Loucy (cell line): ENCODE measurements at regions not wholly inside any gene's neighbourhood (a gene's known extent, or its start where the extent isn't known, plus 50 kb on each side); places are given as distances from the start of the nearest gene placed in this dataset.

Experiments used
- EZH2phosphoT487 ChIP-seq: fragments of 200-600 bp; IDR thresholded peaks from 2 replicates; pipeline ENCODE4 v1.6.1; 2018; ENCODE audit warnings: antibody characterized with exemption, mild to moderate bottlenecking, moderate library complexity, borderline replicate concordance
- TF ChIP-seq, protein P1 (sequence below): fragments of 200-600 bp; sonication (generic); conservative IDR thresholded peaks from 2 replicates; pipeline ENCODE4 v1.5.1; 2014; ENCODE audit warnings: mild to moderate bottlenecking, antibody characterized with exemption, low read length

DNA sequence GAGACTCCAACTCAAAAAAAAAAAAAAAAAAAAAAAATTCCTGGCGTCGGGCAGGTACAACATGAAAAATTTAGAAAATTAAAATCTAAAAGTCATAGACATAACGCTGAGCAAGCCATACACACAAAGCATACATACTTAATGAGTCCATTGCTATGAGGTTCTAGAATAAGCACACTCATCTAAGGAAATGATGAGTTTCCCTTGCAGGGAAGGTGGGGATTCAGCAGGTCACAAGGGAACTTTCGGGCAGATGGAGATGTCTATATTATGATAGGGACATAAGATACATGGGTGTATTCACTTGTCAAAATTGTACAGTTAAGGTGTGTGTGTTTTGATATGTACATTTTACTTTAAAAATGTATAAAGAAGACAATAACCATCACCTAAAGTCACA is 120.2 kb upstream of the LIPC start:
- TF ChIP-seq, protein P1, sequence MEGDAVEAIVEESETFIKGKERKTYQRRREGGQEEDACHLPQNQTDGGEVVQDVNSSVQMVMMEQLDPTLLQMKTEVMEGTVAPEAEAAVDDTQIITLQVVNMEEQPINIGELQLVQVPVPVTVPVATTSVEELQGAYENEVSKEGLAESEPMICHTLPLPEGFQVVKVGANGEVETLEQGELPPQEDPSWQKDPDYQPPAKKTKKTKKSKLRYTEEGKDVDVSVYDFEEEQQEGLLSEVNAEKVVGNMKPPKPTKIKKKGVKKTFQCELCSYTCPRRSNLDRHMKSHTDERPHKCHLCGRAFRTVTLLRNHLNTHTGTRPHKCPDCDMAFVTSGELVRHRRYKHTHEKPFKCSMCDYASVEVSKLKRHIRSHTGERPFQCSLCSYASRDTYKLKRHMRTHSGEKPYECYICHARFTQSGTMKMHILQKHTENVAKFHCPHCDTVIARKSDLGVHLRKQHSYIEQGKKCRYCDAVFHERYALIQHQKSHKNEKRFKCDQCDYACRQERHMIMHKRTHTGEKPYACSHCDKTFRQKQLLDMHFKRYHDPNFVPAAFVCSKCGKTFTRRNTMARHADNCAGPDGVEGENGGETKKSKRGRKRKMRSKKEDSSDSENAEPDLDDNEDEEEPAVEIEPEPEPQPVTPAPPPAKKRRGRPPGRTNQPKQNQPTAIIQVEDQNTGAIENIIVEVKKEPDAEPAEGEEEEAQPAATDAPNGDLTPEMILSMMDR = no peak
- TF ChIP-seq EZH2phosphoT487 = no peak
